ENCODE measurements at regions not wholly inside any gene's neighbourhood (a gene's known extent, or its start where the extent isn't known, plus 50 kb on each side); places are given as distances from the start of the nearest gene placed in this dataset.

- TF ChIP-seq, protein P1, sequence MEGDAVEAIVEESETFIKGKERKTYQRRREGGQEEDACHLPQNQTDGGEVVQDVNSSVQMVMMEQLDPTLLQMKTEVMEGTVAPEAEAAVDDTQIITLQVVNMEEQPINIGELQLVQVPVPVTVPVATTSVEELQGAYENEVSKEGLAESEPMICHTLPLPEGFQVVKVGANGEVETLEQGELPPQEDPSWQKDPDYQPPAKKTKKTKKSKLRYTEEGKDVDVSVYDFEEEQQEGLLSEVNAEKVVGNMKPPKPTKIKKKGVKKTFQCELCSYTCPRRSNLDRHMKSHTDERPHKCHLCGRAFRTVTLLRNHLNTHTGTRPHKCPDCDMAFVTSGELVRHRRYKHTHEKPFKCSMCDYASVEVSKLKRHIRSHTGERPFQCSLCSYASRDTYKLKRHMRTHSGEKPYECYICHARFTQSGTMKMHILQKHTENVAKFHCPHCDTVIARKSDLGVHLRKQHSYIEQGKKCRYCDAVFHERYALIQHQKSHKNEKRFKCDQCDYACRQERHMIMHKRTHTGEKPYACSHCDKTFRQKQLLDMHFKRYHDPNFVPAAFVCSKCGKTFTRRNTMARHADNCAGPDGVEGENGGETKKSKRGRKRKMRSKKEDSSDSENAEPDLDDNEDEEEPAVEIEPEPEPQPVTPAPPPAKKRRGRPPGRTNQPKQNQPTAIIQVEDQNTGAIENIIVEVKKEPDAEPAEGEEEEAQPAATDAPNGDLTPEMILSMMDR (IDR thresholded peaks at IDR 0.05), result no peak
- no peak for ATAC-seq
- no peak overlapping the region for H3K27ac ChIP-seq
- no peaks in the 10 kb centered on the region for H3K27me3 ChIP-seq
- no peaks in the 10 kb centered on the region for H3K9me3 ChIP-seq
- H3K4me3 ChIP-seq, result no peak overlapping the region
- H3K36me3 ChIP-seq, result no peaks in the 10 kb centered on the region
- intact Hi-C loops (cut with DNase I), result no loop called here
- DNase-seq, result no peak
- no peaks in the 10 kb centered on the region for H3K4me1 ChIP-seq
Measured at GRCh38 chr7:19296617-19297016, 151.4 kb upstream of the FERD3L start.

DNA sequence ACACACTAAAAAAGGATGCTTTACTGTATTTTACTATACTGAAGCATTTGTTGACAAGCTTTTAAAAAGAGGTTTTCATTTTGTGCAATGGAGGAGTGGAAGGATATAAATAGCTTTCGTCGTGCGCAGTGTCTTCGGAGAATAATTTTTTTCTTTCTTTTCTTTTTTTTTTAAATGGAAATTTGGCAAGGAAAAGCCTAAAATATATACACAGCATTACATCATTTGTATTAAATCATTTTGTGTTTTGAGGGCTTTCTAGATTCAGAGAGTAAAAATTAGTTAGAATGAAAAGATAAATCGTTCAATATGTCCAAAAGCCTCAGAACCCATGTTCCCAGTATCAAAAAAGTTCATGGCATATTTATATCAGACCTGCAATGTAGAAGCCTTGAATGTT lies 150.2 kb upstream of the FERD3L start:
- Histone ChIP-seq H3K4me3 (no peak overlapping the region), H3K4me1 (no peaks in the 10 kb centered on the region), H3K27ac (no peak overlapping the region), H3K9me3 (no peaks in the 10 kb centered on the region), H3K36me3 (no peaks in the 10 kb centered on the region), H3K27me3 (no peaks in the 10 kb centered on the region)
- no peak for DNase-seq
- TF ChIP-seq, protein P1 (IDR thresholded peaks at IDR 0.05), result no peak
- ATAC-seq, result no peak
- intact Hi-C loops (cut with DNase I), result no loop called here

DNA sequence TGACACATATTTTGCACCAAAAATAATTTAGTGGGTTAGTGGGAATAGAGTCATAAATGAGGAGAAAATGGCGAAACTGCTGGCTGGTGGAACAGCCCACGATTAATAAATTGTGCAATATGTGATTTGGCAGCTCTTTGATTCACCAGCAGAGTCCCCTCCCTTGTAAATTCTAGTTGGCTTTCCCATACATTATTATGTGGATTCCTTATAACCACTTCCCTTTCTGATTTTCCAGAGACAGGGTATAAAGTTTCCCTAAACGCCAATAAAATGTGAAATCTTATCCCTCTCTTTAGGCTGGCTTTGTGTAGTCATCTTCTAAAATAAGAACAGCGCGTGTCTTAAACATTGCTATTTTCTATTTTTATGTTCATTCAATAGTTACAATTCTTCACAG lies 149.4 kb upstream of the FERD3L start:
- Histone ChIP-seq H3K36me3 (no peaks in the 10 kb centered on the region), H3K27ac (no peak overlapping the region), H3K27me3 (no peaks in the 10 kb centered on the region), H3K4me3 (no peak overlapping the region), H3K9me3 (no peaks in the 10 kb centered on the region), H3K4me1 (no peaks in the 10 kb centered on the region)
- ATAC-seq, result no peak
- intact Hi-C loops (cut with DNase I), result no loop called here
- TF ChIP-seq, protein P1 (IDR thresholded peaks at IDR 0.05), result no peak
- DNase-seq, result peak in 1 of 4 donors; percentile 7

- Histone ChIP-seq H3K9me3 (no peaks in the 10 kb centered on the region), H3K27me3 (no peaks in the 10 kb centered on the region), H3K4me1 (no peaks in the 10 kb centered on the region), H3K27ac (no peak overlapping the region), H3K36me3 (no peaks in the 10 kb centered on the region), H3K4me3 (no peak overlapping the region)
- no peak for DNase-seq
- TF ChIP-seq, protein P1 (IDR thresholded peaks at IDR 0.05), result no peak
- intact Hi-C loops (cut with DNase I), result no loop called here
- no peak for ATAC-seq
Measured at GRCh38 chr7:19293431-19293830, 148.2 kb upstream of the FERD3L start.

- H3K27me3 ChIP-seq, result no peaks in the 10 kb centered on the region
- H3K27ac ChIP-seq, result no peak overlapping the region
- no peaks in the 10 kb centered on the region for H3K9me3 ChIP-seq
- H3K4me1 ChIP-seq, result no peaks in the 10 kb centered on the region
- TF ChIP-seq, protein P1 (IDR thresholded peaks at IDR 0.05), result no peak
- ATAC-seq (no peak), DNase-seq (no peak)
- H3K4me3 ChIP-seq, result no peak overlapping the region
- intact Hi-C loops (cut with DNase I), result no loop called here
- no peaks in the 10 kb centered on the region for H3K36me3 ChIP-seq
Measured at GRCh38 chr7:19290968-19291367, 145.7 kb upstream of the FERD3L start.

Measured in left lung (tissue), 4 donors.